ENCODE measurements at regions not wholly inside any gene's neighbourhood (a gene's known extent, or its start where the extent isn't known, plus 50 kb on each side); places are given as distances from the start of the nearest gene placed in this dataset.

GRCh38 chr3:177883957-177884356, 652.3 kb upstream of the KCNMB2 start:
- TF ChIP-seq, protein P1, sequence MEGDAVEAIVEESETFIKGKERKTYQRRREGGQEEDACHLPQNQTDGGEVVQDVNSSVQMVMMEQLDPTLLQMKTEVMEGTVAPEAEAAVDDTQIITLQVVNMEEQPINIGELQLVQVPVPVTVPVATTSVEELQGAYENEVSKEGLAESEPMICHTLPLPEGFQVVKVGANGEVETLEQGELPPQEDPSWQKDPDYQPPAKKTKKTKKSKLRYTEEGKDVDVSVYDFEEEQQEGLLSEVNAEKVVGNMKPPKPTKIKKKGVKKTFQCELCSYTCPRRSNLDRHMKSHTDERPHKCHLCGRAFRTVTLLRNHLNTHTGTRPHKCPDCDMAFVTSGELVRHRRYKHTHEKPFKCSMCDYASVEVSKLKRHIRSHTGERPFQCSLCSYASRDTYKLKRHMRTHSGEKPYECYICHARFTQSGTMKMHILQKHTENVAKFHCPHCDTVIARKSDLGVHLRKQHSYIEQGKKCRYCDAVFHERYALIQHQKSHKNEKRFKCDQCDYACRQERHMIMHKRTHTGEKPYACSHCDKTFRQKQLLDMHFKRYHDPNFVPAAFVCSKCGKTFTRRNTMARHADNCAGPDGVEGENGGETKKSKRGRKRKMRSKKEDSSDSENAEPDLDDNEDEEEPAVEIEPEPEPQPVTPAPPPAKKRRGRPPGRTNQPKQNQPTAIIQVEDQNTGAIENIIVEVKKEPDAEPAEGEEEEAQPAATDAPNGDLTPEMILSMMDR (IDR thresholded peaks at IDR 0.05; ENCODE audit: low read depth, low read length, missing input control) = no peak
- no peak for TF ChIP-seq MAX (IDR thresholded peaks at IDR 0.05)
- TF ChIP-seq YY1 (IDR thresholded peaks at IDR 0.05) = no peak
- TF ChIP-seq SP1 (IDR thresholded peaks at IDR 0.05) = no peak
